Right ventricle myocardium superior (tissue), 1 donor: ENCODE measurements at regions not wholly inside any gene's neighbourhood (a gene's known extent, or its start where the extent isn't known, plus 50 kb on each side); places are given as distances from the start of the nearest gene placed in this dataset.
"Not testable (repeated sequence)": the region's sequence is repeated elsewhere in the genome, so short reads cannot be mapped to it uniquely, and the experiment has no call there.

Experiments
- ATAC-seq: fragments of 200-7000 bp; cut with Tn5 transposase; one replicate; pipeline ENCODE4 v1.9.1; 2020; ENCODE audit warnings: mild to moderate bottlenecking; ENCODE audit not compliant: poor library complexity
- DNase-seq: peaks from one replicate; pipeline ENCODE4 v3.0.0-alpha.2; 2020
- intact Hi-C: fragments of 100-400 bp; cut with DNase I; formaldehyde crosslinking; loops from one replicate; pipeline ENCODE4 v1.11.2; 2022
- donor health status: DM: no; HTN: yes; CAD: no; lungs with severe emphysema.

GRCh38 chr6:94175465-94175864, 756.1 kb upstream of the EPHA7 start:
- intact Hi-C loops, result no loop called here

DNA sequence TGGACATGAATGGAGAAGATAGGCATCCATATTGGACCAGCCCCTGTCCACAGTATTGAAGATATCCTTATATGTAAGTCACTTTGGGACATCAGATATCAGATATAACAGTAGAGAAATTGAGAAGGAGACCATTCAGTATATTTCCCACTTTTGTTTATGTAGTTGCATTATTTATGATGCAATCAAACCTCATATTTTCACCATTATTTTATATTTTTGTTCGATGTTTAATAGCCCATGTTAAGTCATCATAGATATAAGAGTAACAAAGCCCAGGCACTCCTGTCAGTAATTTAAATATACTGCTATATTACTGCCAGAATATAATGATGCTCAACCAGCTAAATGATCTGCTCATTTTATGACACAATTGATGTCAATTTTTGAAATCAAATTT, 744.5 kb upstream of the EPHA7 start:
- intact Hi-C loops, result no loop called here
- no peak for ATAC-seq
- no peak for DNase-seq

More at GRCh38 chr6:94175465-94175864, 756.1 kb upstream of the EPHA7 start:
- ATAC-seq (no peak), DNase-seq (no peak)

DNA sequence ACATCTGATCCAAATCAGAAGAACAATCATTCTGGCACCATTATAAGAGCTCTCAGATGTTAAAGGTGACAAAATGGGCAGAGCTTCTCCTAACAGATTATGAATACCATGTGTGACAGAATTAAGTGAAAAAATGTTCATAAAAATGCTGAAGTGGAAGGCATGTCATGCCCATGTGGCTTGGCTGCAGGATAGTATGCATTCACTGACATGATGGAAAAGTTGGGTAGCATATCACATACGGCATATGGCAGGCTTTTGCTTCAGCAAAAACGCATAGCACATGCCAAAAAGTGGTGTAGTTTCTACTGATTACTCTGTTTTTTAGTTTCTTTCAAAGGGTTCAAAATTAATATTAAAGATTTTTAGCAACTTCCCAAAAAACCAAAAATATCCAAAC, 731.5 kb upstream of the EPHA7 start:
- DNase-seq (no peak), ATAC-seq (no peak)
- intact Hi-C loops, result no loop called here

- DNase-seq (no peak), ATAC-seq (no peak)
- intact Hi-C loops, result no loop called here
These were observed 725.4 kb upstream of the EPHA7 start for GRCh38 chr6:94144807-94145206.

DNA sequence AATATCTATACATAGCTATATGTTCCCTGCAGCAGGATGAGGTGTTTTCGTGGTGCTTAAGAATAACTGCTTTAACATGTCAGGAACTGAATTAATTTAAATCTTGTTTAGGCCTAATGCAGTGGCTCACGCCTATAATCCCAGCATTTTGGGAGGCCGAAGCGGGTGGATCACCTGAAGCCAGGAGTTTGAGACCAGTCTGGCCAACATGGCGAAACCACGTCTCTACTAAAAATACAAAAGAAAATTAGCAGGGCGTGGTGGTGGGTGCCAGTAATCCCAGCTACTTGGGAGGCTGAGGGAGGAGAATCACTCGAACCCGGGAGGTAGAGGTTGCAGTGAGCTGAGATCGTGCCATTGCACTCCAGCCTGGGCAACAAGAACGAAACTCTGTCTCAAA, 717.8 kb upstream of the EPHA7 start:
- ATAC-seq, DNase-seq, intact Hi-C loops: not testable (repeated sequence)

- no peak for DNase-seq
- intact Hi-C loops, result no loop called here
- no peak for ATAC-seq
These were observed 713.7 kb upstream of the EPHA7 start for GRCh38 chr6:94133106-94133505.

DNA sequence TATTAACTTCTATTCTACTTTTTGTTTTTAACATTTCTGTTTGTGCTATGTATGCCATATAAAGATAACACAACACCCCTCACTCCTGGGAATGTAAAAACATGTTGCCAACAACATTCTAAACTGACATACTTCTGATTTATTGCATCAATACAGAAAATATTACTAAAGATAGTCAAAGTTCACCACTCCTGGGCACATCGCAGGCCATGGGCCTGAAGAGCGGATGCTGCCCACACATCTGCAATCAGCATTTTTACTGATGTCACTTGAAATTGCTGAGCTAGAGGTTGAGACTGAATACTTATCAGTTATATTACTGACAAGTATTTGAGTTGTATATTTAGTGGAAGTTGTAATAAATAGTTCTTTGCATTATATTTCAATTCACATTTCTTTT, 711.9 kb upstream of the EPHA7 start:
- intact Hi-C loops, result no loop called here
- ATAC-seq, result no peak
- no peak for DNase-seq

DNA sequence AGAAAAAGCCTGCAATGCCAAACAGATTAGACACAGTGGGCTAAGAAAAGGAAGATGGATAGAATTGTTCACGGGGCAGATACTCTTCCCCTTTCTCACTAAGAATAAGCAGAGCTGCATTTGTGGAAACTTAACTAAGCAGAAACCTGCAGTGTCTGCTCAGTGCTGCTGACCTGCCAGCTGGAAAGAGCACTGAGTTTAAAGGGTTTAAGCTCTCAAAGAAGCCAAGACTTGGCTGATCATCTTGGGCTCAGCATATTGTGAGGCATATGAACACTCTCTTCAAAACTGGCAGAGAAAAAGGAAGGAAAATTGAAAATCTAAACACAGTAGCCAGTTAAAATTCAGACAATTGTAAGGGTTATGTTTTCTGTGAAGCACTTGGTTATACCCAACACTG, 711.1 kb upstream of the EPHA7 start:
- intact Hi-C loops, result no loop called here
- DNase-seq, result no peak
- no peak for ATAC-seq

DNA sequence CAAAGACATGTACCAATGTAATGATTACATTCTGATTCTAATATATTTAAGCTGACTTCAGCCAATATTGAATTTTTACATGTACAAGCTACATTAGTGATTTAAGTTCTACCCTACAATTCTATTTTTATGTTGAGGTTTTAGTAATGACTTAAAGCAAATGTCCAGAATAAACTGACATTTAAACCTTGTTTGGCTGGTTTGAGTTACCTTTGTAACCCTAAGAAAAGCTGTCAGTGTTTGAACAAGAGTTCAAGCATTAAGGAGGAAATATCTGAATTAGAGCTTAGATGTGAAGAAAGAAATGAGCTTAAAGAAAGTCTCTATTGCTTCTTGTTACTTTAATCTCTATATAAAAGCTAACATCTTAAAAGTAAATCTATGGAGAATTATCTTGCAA, 710.6 kb upstream of the EPHA7 start:
- no peak for ATAC-seq
- DNase-seq, result no peak
- intact Hi-C loops, result no loop called here

DNA sequence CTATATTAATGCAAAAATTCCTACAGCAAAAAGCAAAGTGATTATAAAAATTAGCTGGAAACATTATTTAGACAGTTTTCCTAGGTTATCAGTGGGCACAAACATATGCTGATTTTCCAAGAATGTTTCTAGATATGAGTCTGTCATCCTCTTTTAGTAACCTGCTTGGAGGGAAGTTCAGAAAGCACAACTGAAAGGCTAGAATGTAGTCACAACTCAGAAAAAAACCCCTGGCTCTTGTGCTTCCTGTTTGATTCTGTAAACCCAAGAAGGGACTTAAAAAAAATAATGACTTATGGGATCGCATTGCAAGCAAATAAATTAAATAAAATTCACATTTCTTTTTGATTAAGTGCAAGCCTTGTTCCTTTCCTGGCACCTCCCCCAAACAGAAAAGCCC, 708.4 kb upstream of the EPHA7 start:
- intact Hi-C loops, result no loop called here
- DNase-seq (no peak), ATAC-seq (no peak)

DNA sequence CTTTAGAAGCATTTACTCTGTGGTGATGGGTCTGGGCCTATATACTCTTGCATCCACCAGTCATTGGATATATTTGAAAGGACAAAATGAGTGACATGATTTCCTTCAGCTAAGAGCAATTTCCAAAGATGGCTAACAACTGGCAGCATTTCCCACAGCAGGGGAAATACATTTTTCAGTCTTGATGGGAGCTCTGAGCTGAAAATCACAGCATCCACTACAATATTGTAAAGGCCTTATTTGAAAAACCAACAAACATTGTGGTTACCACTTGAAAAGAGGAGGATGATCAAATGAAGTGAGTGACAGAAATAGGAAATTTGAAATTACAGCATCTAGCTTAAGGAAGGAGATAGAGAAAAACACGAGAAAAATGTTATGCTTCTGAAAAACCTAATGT, 705.0 kb upstream of the EPHA7 start:
- no peak for ATAC-seq
- intact Hi-C loops, result no loop called here
- DNase-seq, result no peak

GRCh38 chr6:94121094-94121493, 701.7 kb upstream of the EPHA7 start:
- intact Hi-C loops, result no loop called here
- ATAC-seq, result no peak
- no peak for DNase-seq

- DNase-seq, result no peak
- intact Hi-C loops, result no loop called here
- ATAC-seq, result no peak
These were observed 679.7 kb upstream of the EPHA7 start for GRCh38 chr6:94099072-94099471.

GRCh38 chr6:94095961-94096360, 676.6 kb upstream of the EPHA7 start:
- ATAC-seq (no peak), DNase-seq (no peak)
- intact Hi-C loops, result no loop called here

DNA sequence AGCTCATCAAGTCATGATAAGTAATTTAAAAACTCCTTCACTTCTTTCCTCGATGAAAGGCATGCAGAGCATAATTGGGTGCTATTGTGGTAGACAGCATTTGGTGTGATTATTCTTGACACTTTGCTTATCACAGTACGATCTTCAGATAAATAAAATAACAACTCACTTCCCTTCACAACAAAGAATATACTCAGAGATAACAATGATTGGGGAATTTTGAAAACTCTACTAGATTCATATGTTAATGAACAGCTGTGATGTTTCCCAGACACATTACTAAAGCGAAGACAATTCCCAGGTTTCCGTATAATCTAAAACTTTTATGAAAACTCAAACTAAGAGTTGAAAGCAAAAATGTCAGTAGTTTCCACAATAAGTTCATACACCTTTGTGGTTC, 670.6 kb upstream of the EPHA7 start:
- intact Hi-C loops, result no loop called here
- ATAC-seq (no peak), DNase-seq (no peak)

DNA sequence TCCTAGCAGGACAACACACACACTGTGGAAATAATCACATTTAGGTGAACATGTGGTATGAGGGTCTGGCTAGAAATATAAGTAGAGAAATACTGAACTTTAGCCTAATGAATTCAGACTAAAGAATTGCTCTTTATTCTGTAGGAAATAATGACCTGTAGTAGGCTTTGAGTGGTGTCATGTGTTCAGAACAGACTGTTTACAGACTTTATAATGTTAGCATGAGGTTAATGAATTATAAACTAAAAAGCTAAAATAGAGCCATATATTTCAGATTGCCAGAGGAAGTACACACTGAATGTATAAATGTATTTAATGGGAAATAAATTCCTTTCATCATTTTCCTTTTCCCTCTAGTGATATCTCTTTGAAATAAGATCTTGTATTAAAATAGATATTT, 669.5 kb upstream of the EPHA7 start:
- intact Hi-C loops, result no loop called here
- DNase-seq, result no peak
- no peak for ATAC-seq

- ATAC-seq (no peak), DNase-seq (no peak)
- intact Hi-C loops, result no loop called here
These were observed 655.4 kb upstream of the EPHA7 start for GRCh38 chr6:94074764-94075163.

GRCh38 chr6:94071835-94072234, 652.5 kb upstream of the EPHA7 start:
- DNase-seq, result no peak
- ATAC-seq, result no peak
- intact Hi-C loops, result no loop called here

- ATAC-seq, result no peak
- DNase-seq, result no peak
- intact Hi-C loops, result no loop called here
These were observed 646.5 kb upstream of the EPHA7 start for GRCh38 chr6:94065707-94066337.

GRCh38 chr6:94052749-94053148, 633.4 kb upstream of the EPHA7 start:
- intact Hi-C loops, result no loop called here
- no peak for ATAC-seq
- no peak for DNase-seq

DNA sequence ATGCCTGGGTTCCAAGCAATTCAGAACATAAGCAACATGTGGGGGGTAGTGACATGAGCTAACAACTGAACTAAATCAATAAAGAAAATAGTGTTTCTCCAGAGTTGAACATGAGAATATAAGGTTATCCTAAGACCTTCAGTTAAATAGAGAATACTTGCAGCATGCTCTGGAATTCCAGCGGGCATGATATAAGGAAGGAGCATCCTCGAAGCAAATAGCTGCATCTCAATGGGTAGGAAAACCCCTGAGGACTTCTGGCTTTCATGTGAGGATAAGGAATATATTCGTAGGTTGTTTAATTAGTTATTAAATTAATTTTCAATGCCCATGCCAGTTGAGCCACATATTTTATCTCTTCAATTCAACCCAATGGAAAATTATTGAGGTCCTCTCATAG, 631.2 kb upstream of the EPHA7 start:
- intact Hi-C loops, result no loop called here
- DNase-seq, result no peak
- ATAC-seq, result no peak
